ENCODE measurements at regions not wholly inside any gene's neighbourhood (a gene's known extent, or its start where the extent isn't known, plus 50 kb on each side); places are given as distances from the start of the nearest gene placed in this dataset.
A peak's percentile ranks its signal among the peaks of the same experiment; 100 is the strongest.

DNA sequence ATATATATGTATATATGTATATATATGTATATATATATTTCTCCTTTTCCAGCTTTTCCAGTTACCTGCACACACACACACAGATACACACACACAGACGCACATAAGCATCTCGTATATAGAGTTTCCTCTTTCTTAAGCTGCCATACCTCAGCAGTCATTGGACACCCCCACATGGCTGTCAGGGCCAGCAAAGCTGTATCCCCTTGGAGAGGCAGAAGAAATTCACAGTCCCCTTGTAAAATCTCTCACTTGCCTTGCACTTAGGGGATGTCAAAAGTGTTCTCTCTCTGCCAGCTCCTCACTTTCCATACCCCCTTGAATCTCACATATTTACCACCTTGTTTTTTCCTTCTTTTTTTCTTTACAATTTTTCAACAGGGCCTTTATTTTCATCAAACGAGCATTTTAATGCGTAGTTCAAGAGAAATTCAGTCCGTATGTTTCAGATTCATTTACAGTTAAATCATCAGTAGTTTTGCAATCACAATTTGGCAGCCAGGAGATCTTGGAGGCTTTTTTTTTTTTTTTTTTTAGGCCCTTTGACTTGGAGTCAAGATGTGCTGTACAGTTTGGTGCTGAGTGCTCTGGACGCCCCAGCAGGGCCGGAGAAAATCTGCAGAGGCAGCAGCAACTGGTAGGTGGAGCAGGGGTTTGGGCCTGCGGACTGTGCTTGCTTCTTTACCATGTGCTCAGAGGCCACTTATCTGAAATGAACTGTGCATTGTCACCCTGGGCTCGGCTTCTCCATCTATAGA lies 244.9 kb upstream of the KLF4 start:
- H3K27ac ChIP-seq: no peak overlapping the region; the same call in 1 of the 2 replicates
- TF ChIP-seq CTCF (conservative IDR thresholded peaks at IDR 0.05): no peak

DNA sequence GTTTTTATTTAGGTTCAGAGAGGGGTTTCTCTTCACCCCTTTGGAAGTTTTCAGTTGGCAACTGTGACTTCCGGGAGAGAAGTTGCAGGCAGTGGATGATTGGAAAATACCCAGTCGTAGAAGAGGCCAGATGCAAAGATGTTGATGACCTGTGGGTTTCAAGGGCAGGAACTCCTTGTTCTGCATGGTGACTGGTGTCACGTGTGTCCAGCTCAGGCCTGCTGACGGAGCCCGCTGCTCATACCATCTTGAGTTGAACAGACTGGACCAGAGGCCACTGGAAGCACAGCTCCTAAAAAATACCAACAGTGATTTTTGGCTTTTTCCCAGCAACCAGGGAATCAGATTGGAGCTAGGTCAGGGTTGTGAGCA lies 243.9 kb upstream of the KLF4 start:
- TF ChIP-seq CTCF (conservative IDR thresholded peaks at IDR 0.05): no peak
- H3K27ac ChIP-seq: peak overlapping the region; percentile 71

GRCh38 chr9:107732781-107733522 lies 243.4 kb upstream of the KLF4 start:
- peak overlapping the region; percentile 71 for H3K27ac ChIP-seq
- no peak for TF ChIP-seq CTCF (conservative IDR thresholded peaks at IDR 0.05)

GRCh38 chr9:107731115-107731762 lies 241.7 kb upstream of the KLF4 start:
- no peak for TF ChIP-seq CTCF (conservative IDR thresholded peaks at IDR 0.05)
- H3K27ac ChIP-seq: no peak overlapping the region

GRCh38 chr9:107730666-107731065 lies 241.1 kb upstream of the KLF4 start:
- H3K27ac ChIP-seq: no peak overlapping the region
- TF ChIP-seq CTCF (conservative IDR thresholded peaks at IDR 0.05): no peak

- no peak overlapping the region for H3K27ac ChIP-seq
- no peak for TF ChIP-seq CTCF (conservative IDR thresholded peaks at IDR 0.05)
Measured at GRCh38 chr9:107727086-107727780, 237.7 kb upstream of the KLF4 start.

DNA sequence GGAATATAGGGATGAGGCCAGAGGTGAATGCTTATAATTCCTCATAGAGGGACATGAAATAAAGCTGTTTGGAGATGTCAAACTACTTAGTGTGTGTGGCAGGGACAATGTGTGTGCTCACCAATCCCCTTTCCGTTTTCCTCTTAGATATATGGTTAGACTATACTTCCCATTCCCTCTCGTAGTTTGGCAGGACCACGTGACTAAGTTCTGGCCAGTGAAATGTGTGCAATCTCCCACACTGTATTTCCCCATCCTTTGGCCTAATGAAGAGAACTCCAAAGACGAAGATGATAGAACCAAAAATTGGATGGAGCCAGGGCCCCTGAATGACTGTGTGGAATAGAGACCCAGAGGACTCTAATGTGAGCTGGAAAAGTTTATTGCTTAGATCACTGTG lies 233.4 kb upstream of the KLF4 start:
- TF ChIP-seq CTCF (conservative IDR thresholded peaks at IDR 0.05): no peak
- H3K27ac ChIP-seq: no peak overlapping the region
